Brain microvascular endothelial cell (primary cell): ENCODE measurements at regions not wholly inside any gene's neighbourhood (a gene's known extent, or its start where the extent isn't known, plus 50 kb on each side); places are given as distances from the start of the nearest gene placed in this dataset.
A peak's percentile ranks its signal among the peaks of the same experiment; 100 is the strongest.
"Not testable (repeated sequence)": the region's sequence is repeated elsewhere in the genome, so short reads cannot be mapped to it uniquely, and the experiment has no call there.

ENCODE experiments used
- DNase-seq: peaks from one replicate; pipeline ENCODE4 v3.0.0-alpha.2; 2020
- H3K27ac ChIP-seq: fragments of 250-450 bp; sonication (Bioruptor Pico); 2 replicates; pipeline ENCODE4 v1.5.1; 2020; ENCODE audit warnings: mild to moderate bottlenecking, moderate library complexity
- H3K27me3 ChIP-seq: fragments of 250-450 bp; sonication (Bioruptor Pico); replicated peaks from 2 replicates; pipeline ENCODE4 v1.5.1; 2020; ENCODE audit warnings: mild to moderate bottlenecking
- H3K36me3 ChIP-seq: fragments of 250-450 bp; sonication (Bioruptor Pico); replicated peaks from 2 replicates; pipeline ENCODE4 v1.5.1; 2020; ENCODE audit warnings: mild to moderate bottlenecking
- H3K4me3 ChIP-seq: 2 replicates; pipeline ENCODE4 v1.5.1; 2011; ENCODE audit warnings: low read depth, mild to moderate bottlenecking, control low read depth, low read length, moderate library complexity
- in situ Hi-C: cut with HindIII; loops from 2 replicates; pipeline ENCODE4 v1.10.0; 2017; ENCODE audit warnings: low sequenced_read_pairs, low pct_ligation_motif_present
- TF ChIP-seq, protein P1 (sequence below): IDR thresholded peaks from 2 replicates; pipeline ENCODE4 v1.5.1; 2011; ENCODE audit warnings: low read depth, mild to moderate bottlenecking, moderate library complexity, low read length, control low read depth, inconsistent platforms; ENCODE audit errors: missing control alignments

DNA sequence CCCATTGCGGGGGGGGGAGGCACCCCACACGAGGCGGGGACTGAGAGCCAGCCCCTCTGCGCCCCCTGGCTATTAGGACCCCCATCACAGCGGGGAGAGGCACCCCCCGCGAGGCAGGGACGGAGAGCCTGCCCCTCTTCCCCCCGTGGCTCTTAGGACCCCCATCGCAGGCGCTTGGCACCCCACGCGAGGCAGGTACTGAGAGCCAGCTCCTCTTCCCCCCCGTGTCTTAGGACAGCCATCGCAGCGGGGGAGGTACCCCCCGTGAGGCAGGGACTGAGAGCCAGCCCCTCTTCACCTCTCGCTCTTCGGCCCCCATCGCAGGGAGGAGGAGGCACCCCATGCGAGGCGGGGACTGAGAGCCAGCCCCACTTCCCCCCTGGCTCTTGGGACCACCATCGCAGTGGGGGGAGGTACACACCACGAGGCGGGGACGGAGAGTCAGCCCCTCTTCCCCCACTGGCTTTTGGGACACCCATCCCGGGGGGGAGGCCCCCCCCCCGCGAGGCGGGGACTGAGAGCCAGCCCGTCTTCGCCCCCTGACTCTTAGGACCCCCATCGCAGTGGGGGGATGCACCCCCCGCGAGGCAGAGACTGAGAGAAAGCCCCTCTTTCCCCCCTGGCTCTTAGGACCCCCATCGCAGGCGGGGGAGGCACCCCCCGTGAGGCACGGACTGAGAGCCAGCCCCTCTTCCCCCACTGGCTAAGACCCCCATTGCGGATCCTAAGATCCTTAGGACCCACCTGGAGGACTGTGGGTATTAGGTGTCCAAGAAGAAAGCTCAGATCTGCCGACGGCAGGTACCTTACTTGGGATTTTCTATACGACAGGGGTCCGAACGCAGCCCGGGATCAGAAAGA is 198.6 kb upstream of the PZP start:
- Histone ChIP-seq H3K36me3 (no peaks in the 10 kb centered on the region), H3K4me3 (peak overlapping the region; percentile 5), H3K27me3 (no peaks in the 10 kb centered on the region), H3K27ac (no peak overlapping the region)
- TF ChIP-seq, protein P1, sequence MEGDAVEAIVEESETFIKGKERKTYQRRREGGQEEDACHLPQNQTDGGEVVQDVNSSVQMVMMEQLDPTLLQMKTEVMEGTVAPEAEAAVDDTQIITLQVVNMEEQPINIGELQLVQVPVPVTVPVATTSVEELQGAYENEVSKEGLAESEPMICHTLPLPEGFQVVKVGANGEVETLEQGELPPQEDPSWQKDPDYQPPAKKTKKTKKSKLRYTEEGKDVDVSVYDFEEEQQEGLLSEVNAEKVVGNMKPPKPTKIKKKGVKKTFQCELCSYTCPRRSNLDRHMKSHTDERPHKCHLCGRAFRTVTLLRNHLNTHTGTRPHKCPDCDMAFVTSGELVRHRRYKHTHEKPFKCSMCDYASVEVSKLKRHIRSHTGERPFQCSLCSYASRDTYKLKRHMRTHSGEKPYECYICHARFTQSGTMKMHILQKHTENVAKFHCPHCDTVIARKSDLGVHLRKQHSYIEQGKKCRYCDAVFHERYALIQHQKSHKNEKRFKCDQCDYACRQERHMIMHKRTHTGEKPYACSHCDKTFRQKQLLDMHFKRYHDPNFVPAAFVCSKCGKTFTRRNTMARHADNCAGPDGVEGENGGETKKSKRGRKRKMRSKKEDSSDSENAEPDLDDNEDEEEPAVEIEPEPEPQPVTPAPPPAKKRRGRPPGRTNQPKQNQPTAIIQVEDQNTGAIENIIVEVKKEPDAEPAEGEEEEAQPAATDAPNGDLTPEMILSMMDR, result no peak
- no peak for DNase-seq
- in situ Hi-C loops, result no loop called here

DNA sequence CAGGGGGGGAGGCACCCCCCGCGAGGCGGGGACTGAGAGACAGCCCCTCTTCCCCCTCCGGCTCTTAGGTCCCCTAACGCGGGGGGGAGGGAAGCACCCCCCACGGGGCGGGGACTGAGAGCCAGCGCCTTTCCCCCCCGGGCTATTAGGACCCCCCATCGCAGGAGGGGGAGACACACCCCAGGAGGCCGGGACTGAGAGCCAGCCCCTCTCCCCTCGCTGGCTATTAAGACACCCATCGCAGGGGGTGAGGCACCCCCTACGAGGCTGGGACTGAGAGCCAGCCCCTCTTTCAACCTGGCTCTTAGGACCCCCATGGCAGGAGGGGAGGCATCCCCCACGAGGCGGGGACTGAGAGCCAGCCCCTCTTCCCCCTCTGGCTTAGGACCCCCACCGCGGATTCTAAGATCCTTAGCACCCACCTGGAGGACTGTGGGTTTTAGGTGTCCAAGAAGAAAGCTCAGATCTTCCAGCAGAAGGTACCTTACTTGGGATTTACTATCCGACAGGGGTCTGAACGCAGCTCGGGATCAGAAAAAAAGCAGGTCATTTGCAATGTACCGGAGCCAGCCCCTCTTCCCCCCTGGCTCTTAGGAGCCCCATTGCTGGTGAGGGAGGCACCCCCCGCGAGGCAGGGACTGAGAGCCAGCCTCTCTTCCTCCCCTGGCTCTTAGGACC is 197.8 kb upstream of the PZP start:
- Histone ChIP-seq H3K4me3 (no peak overlapping the region), H3K27ac (no peak overlapping the region), H3K27me3 (no peaks in the 10 kb centered on the region), H3K36me3 (no peaks in the 10 kb centered on the region)
- in situ Hi-C loops, result no loop called here
- TF ChIP-seq, protein P1, result no peak
- no peak for DNase-seq

DNA sequence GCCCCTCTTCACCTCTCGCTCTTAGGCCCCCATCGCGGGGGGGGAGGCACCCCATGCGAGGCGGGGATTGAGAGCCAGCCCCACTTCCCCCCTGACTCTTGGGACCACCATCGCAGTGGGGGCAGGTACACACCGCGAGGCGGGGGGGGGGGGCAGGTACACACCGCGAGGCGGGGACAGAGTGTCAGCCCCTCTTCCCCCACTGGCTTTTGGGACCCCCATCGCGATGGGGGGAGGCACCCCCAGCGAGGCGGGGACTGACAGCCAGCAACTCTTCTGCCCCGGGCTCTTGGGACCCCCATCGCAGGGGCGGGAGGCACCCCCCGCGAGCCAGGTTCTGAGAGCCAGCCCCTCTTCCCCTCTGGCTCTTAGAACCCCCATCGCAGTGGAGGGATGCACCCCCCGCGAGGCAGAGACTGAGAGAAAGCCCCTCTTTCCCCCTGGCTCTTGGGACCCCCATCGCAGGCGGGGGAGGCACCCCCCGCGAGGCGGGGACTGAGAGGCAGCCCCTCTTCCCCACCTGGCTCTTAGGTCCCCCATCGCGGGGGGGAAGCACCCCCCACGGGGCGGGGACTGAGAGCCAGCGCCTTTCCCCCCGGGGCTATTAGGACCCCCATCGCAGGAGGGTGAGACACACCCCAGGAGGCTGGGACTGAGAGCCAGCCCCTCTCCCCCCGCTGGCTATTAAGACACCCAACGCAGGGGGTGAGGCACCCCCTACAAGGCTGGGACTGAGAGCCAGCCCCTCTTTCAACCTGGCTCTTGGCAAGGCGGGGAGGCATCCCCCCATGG is 196.5 kb upstream of the PZP start:
- no peak overlapping the region for H3K27ac ChIP-seq
- no peak overlapping the region for H3K4me3 ChIP-seq
- H3K36me3 ChIP-seq, result no peaks in the 10 kb centered on the region
- in situ Hi-C loops, result no loop called here
- TF ChIP-seq, protein P1, result no peak
- no peaks in the 10 kb centered on the region for H3K27me3 ChIP-seq
- no peak for DNase-seq

GRCh38 chr12:9404031-9404430 is 195.8 kb upstream of the PZP start:
- Histone ChIP-seq H3K27me3 (no peaks in the 10 kb centered on the region), H3K4me3 (no peak overlapping the region), H3K27ac (no peak overlapping the region), H3K36me3 (no peaks in the 10 kb centered on the region)
- TF ChIP-seq, protein P1, result no peak
- DNase-seq, result no peak
- in situ Hi-C loops, result no loop called here

DNA sequence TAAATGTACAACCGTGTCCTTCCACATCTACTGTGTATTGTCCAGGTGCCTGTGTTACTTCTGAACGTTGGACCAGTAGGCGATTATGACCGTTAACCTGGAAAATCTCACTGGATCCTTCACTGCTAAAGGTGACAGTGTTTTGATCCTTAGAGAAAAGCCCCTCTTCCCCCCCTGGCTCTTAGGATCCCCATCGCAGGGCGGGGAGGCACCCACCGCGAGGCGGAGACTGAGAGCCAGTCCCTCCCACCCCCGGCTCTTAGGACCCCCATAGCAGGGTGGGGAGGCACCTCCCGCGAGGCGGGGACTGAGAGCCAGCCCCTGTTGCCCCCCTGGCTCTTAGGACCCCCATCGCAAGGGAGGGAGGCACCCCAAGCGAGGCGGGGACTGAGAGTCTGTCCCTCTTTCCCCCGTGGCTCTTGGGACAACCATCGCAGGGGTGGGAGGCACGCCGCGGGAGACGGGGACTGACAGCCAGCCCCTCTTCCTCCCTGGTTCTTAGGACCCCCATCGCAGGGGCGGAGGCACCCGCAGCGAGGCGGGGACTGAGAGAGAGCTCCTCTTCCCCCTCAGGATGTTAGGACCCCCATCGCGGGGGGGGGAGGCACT is 194.3 kb upstream of the PZP start:
- H3K27me3 ChIP-seq, H3K36me3 ChIP-seq, H3K27ac ChIP-seq, in situ Hi-C loops, H3K4me3 ChIP-seq, DNase-seq: not testable (repeated sequence)
- TF ChIP-seq, protein P1, result peak; percentile 7

DNA sequence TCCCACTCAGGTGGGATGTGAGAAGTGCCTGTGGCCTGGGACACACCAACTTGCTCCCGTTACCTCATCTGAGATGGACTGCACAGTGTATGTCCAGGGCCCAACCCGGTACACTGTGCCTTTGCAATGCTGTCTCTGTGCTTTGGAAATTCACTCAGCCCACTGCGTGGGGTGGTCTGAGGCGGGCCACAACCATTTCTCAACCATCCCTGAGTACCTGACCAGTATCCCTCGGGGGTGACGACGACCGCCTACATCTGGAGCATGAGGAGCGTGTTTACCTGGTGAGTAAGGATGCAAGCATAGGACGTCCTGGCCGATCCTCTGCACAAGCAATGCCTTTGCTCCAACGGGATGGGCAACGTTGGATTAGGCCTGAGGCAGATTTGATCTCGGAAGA is 188.2 kb upstream of the PZP start:
- in situ Hi-C loops, DNase-seq, H3K27me3 ChIP-seq: not testable (repeated sequence)

DNA sequence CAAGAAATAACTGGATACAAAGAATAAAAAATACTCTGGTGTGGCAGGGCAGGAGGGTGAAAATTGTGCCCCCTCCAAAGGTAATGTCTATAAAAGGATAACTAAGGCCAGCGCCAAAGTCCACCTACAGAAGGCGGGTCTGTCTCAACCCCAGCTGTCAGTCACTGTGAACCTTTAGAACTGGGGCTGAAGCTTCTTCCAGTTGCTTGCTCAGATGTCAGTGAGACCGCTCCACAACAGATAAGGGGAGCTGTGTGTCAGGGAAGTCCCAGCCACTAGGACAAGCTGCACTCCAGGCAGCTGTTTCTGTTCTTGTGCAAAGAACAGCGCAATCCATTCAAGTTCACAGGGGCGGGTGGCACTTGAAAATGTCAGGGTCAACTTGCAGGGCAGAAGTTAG is 187.0 kb upstream of the PZP start:
- H3K36me3 ChIP-seq, H3K4me3 ChIP-seq, H3K27me3 ChIP-seq, DNase-seq, H3K27ac ChIP-seq, in situ Hi-C loops: not testable (repeated sequence)

More for the DNA sequence above, 188.2 kb upstream of the PZP start:
- H3K4me3 ChIP-seq, H3K27ac ChIP-seq, H3K36me3 ChIP-seq: not testable (repeated sequence)
